ENCODE measurements at regions not wholly inside any gene's neighbourhood (a gene's known extent, or its start where the extent isn't known, plus 50 kb on each side); places are given as distances from the start of the nearest gene placed in this dataset.

DNA sequence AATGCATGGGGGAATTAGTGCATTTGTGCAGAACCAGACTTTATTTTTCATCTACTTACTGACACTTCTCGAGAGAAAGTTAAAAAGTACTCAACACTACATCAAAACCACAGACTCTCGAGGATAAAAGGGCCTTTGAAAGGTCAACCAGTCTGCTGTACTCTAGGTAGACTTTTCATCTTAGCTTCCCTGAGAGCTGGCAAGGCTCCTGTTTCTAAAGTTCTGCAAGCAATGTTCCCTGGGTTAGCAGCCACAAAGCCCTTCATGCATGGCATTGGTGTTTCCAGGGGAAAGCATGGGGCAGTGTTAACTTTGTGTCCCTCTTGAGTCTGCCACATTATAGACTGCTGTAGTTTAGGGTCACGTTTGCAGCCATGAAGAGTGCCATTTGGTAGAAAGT lies 106.4 kb upstream of the PFN2 start:
- TF ChIP-seq, protein P1, sequence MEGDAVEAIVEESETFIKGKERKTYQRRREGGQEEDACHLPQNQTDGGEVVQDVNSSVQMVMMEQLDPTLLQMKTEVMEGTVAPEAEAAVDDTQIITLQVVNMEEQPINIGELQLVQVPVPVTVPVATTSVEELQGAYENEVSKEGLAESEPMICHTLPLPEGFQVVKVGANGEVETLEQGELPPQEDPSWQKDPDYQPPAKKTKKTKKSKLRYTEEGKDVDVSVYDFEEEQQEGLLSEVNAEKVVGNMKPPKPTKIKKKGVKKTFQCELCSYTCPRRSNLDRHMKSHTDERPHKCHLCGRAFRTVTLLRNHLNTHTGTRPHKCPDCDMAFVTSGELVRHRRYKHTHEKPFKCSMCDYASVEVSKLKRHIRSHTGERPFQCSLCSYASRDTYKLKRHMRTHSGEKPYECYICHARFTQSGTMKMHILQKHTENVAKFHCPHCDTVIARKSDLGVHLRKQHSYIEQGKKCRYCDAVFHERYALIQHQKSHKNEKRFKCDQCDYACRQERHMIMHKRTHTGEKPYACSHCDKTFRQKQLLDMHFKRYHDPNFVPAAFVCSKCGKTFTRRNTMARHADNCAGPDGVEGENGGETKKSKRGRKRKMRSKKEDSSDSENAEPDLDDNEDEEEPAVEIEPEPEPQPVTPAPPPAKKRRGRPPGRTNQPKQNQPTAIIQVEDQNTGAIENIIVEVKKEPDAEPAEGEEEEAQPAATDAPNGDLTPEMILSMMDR (optimal IDR thresholded peaks at IDR 0.05 in 1 of 3, IDR thresholded peaks at IDR 0.05 in 1 of 3, conservative IDR thresholded peaks at IDR 0.05 in 1 of 3; ENCODE audit: extremely low read depth in 1 of 3, insufficient read depth in 2 of 3, low read length in 3 of 3) = no peak
- no peak for TF ChIP-seq EZH2 (IDR thresholded peaks at IDR 0.05; ENCODE audit: low read length)
- Histone ChIP-seq H3K4me2 (ENCODE audit: control insufficient read depth, extremely low read depth, insufficient read depth, low read depth, low read length) (no peak overlapping the region), H3K9me1 (ENCODE audit: control insufficient read depth, extremely low read depth, insufficient read depth, low read length) (no peaks in the 10 kb centered on the region), H3K9ac (ENCODE audit: control insufficient read depth, extremely low read depth, insufficient read depth, low read length) (no peak overlapping the region), H4K20me1 (ENCODE audit: control insufficient read depth, extremely low read depth, insufficient read depth, low read length) (no peaks in the 10 kb centered on the region), H3K27me3 (ENCODE audit: control insufficient read depth, extremely low read depth, insufficient read depth, low read length) (no peaks in the 10 kb centered on the region), H3K36me3 (ENCODE audit: control insufficient read depth in 2 of 2, extremely low read depth in 1 of 2, insufficient read depth in 2 of 2, low read length in 2 of 2) (no peaks in the 10 kb centered on the region), H2AFZ (ENCODE audit: control insufficient read depth, low read length) (no peak overlapping the region), H3K9me3 (ENCODE audit: control insufficient read depth, low read depth, low read length) (no peaks in the 10 kb centered on the region), H3K4me3 (ENCODE audit: control insufficient read depth in 2 of 3, extremely low read depth in 1 of 3, insufficient read depth in 2 of 3, low read depth in 1 of 3, low read length in 3 of 3) (no peak overlapping the region), H3K4me1 (ENCODE audit: control insufficient read depth, extremely low read depth, insufficient read depth, low read length) (peaks cover 48% of the 10 kb centered on the region), H3K27ac (ENCODE audit: control insufficient read depth, insufficient read depth, low read length) (no peak overlapping the region), H3K79me2 (ENCODE audit: control insufficient read depth, insufficient read depth, low read length) (no peaks in the 10 kb centered on the region)
- dilution Hi-C loops (cut with MboI; ENCODE audit: extremely low pct_ligation_motif_present, low sequenced_read_pairs) = no loop called here
- DNase-seq (ENCODE audit: low read depth, low spot score) (no peak), FAIRE-seq (no peak)

DNA sequence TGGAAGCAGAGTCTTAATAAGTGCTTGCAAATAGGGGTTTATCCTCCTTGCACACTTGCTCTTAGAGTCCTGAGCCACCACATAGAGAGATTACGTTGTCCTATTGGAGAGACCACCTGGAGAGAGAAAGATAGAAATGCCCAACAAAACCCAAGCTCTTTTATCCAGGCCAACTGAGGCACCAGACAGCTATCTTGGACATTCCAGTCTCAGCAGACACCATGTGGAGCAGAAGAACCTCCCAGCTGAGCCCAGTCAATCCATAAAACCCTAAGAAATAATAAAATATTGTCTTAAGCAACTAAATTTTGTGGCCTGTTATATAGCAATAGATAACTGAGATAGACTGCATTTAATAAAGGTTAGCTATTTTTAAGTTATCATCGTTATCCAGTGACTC lies 105.7 kb upstream of the PFN2 start:
- TF ChIP-seq, protein P1 (optimal IDR thresholded peaks at IDR 0.05 in 1 of 3, IDR thresholded peaks at IDR 0.05 in 1 of 3, conservative IDR thresholded peaks at IDR 0.05 in 1 of 3; ENCODE audit: extremely low read depth in 1 of 3, insufficient read depth in 2 of 3, low read length in 3 of 3) = no peak
- Histone ChIP-seq H3K4me3 (ENCODE audit: control insufficient read depth in 2 of 3, extremely low read depth in 1 of 3, insufficient read depth in 2 of 3, low read depth in 1 of 3, low read length in 3 of 3) (no peak overlapping the region), H3K4me1 (ENCODE audit: control insufficient read depth, extremely low read depth, insufficient read depth, low read length) (peaks cover 43% of the 10 kb centered on the region), H2AFZ (ENCODE audit: control insufficient read depth, low read length) (no peak overlapping the region), H3K9me1 (ENCODE audit: control insufficient read depth, extremely low read depth, insufficient read depth, low read length) (no peaks in the 10 kb centered on the region), H3K27me3 (ENCODE audit: control insufficient read depth, extremely low read depth, insufficient read depth, low read length) (no peaks in the 10 kb centered on the region), H3K27ac (ENCODE audit: control insufficient read depth, insufficient read depth, low read length) (no peak overlapping the region), H3K4me2 (ENCODE audit: control insufficient read depth, extremely low read depth, insufficient read depth, low read depth, low read length) (no peak overlapping the region), H3K9me3 (ENCODE audit: control insufficient read depth, low read depth, low read length) (no peaks in the 10 kb centered on the region), H3K79me2 (ENCODE audit: control insufficient read depth, insufficient read depth, low read length) (no peaks in the 10 kb centered on the region), H4K20me1 (ENCODE audit: control insufficient read depth, extremely low read depth, insufficient read depth, low read length) (no peaks in the 10 kb centered on the region), H3K36me3 (ENCODE audit: control insufficient read depth in 2 of 2, extremely low read depth in 1 of 2, insufficient read depth in 2 of 2, low read length in 2 of 2) (no peaks in the 10 kb centered on the region), H3K9ac (ENCODE audit: control insufficient read depth, extremely low read depth, insufficient read depth, low read length) (no peak overlapping the region)
- dilution Hi-C loops (cut with MboI; ENCODE audit: extremely low pct_ligation_motif_present, low sequenced_read_pairs) = no loop called here
- FAIRE-seq = no peak
- no peak for DNase-seq (ENCODE audit: low read depth, low spot score)
